Epithelial cell of proximal tubule (primary cell): ENCODE measurements at regions not wholly inside any gene's neighbourhood (a gene's known extent, or its start where the extent isn't known, plus 50 kb on each side); places are given as distances from the start of the nearest gene placed in this dataset.
"Not testable (repeated sequence)": the region's sequence is repeated elsewhere in the genome, so short reads cannot be mapped to it uniquely, and the experiment has no call there.

Source experiments
- DNase-seq: peaks from one replicate; pipeline ENCODE4 v3.0.0-alpha.2; 2011; ENCODE audit warnings: low read depth
- H3K4me3 ChIP-seq: 2 replicates; pipeline ENCODE4 v1.5.1; 2011; ENCODE audit warnings: low read depth, mild to moderate bottlenecking, low read length
- CTCF ChIP-seq: conservative IDR thresholded peaks from 2 replicates; pipeline ENCODE4 v1.5.1; 2012; ENCODE audit warnings: low read depth, mild to moderate bottlenecking, low read length

GRCh38 chr21:15638856-15639549 lies 90.8 kb upstream of the USP25 start:
- no peak overlapping the region for H3K4me3 ChIP-seq
- DNase-seq, result no peak
- no peak for TF ChIP-seq CTCF

- not testable (repeated sequence) for H3K4me3 ChIP-seq, DNase-seq
These were observed 89.7 kb upstream of the USP25 start for GRCh38 chr21:15640113-15640512.

GRCh38 chr21:15644489-15644888 lies 85.3 kb upstream of the USP25 start:
- DNase-seq, result no peak
- no peak for TF ChIP-seq CTCF
- H3K4me3 ChIP-seq, result no peak overlapping the region

GRCh38 chr21:15645830-15646229 lies 84.0 kb upstream of the USP25 start:
- H3K4me3 ChIP-seq, result no peak overlapping the region
- no peak for TF ChIP-seq CTCF
- no peak for DNase-seq

- no peak for TF ChIP-seq CTCF
- no peak overlapping the region for H3K4me3 ChIP-seq
- DNase-seq, result no peak
These were observed 79.0 kb upstream of the USP25 start for GRCh38 chr21:15650735-15651134.

- TF ChIP-seq CTCF, result no peak
- DNase-seq, result no peak
- H3K4me3 ChIP-seq, result no peak overlapping the region
These were observed 78.6 kb upstream of the USP25 start for GRCh38 chr21:15651172-15651571.

GRCh38 chr21:15653710-15654109 lies 76.1 kb upstream of the USP25 start:
- no peak for DNase-seq
- no peak overlapping the region for H3K4me3 ChIP-seq
- TF ChIP-seq CTCF, result no peak
